ENCODE measurements at regions not wholly inside any gene's neighbourhood (a gene's known extent, or its start where the extent isn't known, plus 50 kb on each side); places are given as distances from the start of the nearest gene placed in this dataset.
"Not testable (repeated sequence)": the region's sequence is repeated elsewhere in the genome, so short reads cannot be mapped to it uniquely, and the experiment has no call there.

DNA sequence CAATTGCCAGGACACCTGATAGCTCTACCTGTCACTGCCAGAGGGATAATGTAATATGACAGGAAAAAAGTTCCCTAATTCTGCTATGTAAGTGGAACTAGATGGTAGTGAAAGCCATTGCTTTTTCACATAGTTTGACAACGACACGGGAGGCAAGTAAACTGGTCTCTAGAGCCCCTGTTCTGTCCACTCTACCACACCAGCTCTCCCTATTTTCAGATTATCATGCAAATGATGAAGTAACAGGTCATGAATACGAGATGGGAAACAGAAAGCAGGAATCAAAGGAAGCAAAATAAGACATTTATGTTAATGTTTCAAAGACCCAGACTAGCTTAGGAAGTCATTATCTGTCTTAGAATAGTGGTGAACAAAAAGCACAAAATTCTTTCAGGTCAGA lies 56.2 kb downstream of the TAF11L14 start:
- no peak for DNase-seq

DNA sequence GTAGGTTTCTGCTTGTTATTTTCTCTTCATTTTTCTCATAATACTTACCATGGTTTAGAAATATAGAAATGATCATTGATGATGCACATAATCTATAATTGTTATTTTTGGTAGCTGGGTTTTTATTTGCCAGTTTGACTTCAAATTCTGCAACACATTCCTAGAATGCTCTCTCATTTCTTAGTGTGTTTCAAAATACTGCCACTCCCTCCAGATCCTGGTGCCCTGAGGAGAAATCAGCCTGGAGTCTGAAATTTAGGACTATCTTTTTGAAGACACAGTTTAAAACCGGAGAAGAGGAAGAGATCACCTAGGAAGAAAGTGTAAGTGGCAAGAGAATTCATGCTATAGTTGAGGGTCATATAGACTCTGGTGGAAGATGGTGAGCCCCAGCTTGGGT lies 57.5 kb downstream of the TAF11L14 start:
- no peak for DNase-seq

DNA sequence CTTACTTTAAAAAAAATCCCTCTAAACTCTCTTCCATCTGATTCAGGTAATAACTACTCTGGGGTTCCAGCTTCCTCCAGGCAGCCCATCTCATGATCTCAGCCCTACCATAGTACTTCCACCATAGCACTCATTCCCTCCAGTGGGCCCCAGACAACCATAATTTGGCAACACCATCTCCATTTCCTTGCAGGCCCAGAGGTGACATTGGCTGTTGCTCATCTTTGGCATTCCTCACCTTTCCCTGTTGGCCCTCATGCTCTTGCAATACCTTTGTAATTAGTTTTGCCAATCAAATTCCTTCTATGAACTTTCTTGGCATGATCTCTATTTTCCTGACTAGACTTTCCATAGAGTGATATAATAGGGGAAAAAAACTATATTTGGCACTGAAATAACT lies 60.1 kb downstream of the TAF11L14 start:
- no peak for DNase-seq

DNA sequence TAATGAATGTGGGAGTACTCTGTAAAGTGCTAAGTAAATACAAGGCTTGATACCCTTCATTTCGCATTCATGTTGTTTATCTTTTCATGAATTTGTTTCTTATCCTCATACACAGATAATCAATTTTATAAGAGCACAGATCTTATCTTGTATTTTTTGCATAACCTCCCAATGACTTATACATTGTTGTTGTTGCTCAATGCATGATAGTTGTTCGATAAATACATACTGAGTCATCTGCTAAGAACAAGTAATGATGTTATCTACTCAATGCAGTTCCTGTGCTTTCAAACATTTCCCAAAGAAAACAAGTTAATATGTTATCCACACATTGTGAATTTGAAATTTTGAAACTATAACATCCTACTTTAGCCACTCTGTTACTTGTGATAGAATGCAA lies 60.7 kb downstream of the TAF11L14 start:
- DNase-seq: no peak

DNA sequence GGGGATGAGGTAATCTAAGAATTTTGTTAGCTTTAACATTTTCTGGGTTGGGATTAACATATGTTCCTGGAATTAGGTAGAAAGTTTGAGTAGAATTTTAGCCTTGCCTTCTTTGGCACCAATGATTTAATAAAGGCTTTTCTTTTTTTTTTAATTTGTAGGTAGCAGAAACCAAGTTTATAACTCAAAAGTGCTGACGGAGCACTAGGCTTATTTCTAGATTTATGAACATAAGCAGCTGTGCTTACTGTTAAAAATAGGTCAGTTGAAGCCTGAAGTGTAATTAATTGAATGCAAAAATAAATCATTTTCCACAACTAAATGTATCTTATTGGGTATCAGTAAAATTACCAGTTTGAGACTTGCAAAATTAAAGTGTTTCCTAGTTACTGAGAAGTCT lies 62.4 kb downstream of the TAF11L14 start:
- no peak for DNase-seq

DNA sequence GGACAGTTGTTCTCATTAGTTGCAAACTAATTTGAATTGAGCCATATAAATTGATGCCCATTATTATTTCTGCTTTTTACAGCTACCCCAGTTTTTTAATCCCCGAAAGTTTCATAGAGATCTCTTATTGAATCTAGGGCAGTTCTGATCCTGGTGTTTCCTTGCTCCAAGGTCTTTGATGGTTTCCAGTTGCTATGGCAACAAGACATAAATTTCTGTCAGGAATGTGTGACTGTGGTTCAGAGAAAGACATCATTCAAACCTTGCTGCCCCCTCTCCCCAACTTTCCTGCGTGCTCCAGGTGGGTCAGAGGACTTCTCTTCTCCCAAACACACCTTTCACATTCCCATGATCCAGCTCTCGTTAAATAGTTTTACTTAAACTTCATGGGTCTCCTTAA lies 63.4 kb downstream of the TAF11L14 start:
- no peak for DNase-seq

DNA sequence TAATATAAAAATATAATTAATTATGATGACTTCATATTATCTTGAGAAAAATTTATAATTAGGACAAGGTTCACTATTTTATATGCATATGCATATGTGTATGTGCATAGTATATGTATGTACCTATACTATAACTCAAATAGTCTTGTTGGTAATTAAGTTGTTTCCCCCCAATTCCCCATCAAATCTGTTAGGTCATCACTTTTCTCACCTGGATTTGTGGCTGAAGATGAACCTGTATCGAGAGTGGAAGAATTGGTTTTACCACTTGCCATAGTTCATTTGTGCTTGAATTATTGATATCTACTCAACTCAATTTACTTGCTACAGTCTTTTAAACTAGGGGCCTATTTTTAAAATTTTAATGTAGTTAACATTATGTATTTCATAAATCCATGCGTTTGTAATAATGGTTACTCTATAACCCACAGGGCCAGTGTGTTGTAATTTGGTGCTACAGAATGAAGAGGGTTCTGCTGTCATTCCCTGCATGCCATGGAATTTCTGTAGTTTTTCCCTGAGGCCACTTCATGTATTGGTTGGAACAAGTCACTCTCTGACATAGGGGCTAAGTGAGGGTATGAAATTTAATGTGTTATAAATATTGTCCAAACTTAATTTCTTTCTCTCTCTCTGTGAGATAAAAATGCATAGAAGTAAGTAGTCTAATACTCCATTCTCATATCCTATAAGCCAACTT lies 74.9 kb downstream of the TAF11L14 start:
- no peak for DNase-seq

DNA sequence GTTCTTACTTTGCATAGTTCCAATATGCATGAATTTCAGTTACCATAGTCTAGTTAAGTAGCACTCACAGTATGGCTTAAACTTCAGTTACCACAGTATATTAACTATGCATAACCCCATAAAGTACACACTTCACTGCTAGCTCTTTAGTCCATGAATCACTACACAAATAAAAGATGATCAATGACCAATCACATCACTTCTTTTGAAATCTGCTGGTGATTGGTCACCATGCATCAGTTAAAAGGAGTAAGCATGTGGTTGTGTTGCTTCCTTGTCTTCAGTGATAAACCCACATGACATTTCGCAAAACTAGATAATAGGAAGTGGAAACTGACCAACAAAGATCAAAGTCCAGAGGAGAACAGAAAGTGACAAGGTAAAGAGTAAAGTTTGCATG lies 79.0 kb downstream of the TAF11L14 start:
- no peak for DNase-seq

DNA sequence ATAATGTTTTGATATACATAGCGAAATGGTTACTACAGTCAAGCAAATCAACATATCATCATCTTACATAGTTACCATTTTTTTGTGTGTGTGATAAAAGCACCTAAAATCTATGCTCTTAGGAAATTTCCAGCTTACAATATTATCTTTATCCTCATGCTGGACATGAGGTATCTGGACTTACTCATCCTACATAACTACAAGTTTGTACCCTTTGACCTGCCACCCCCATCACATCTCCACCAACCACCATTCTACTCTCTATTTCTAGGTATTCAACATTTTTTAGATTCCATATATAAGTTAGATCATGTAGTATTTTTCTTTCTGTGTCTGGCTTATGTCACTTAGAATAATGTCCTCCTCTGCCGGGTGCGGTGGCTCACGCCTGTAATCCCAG lies 79.9 kb downstream of the TAF11L14 start:
- no peak for DNase-seq

DNA sequence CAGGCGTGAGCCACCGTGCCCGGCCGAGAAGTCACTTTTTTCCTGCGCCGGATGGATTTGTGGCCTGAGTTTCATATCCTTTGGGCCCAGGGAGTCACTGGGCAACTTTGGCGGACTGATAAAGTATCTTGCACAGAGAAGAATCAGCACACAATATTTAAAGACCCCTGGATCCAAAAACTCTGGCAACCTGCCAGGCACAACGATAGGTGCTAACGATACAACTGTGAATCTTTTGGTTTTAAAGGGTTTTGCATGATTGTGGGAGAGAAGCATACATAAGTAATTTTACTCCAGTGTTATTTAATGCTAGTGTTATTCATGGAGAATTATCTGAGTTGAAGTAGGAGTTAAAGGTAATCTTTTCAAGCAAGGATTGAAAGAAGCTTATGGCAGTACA lies 85.3 kb downstream of the TAF11L14 start:
- DNase-seq: no peak

DNA sequence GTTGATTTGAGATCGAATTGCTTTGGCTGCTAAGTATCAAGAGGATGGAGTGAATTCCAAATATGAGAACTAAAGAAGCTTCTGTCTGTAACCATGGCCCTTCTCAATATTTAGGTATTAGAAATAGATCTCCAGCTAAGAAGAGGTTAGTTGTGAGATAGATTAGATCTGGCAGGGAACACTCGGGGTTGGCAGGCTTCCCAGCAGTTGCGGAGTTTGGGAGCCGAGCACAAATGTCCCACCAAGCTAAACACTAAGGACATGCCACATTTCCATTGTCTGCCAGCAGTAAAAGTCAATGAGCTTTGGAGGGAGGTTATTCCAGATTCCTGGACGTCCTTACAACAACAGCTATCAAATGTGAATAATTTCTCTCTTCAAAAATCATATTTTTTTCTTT lies 85.8 kb downstream of the TAF11L14 start:
- DNase-seq: no peak

DNA sequence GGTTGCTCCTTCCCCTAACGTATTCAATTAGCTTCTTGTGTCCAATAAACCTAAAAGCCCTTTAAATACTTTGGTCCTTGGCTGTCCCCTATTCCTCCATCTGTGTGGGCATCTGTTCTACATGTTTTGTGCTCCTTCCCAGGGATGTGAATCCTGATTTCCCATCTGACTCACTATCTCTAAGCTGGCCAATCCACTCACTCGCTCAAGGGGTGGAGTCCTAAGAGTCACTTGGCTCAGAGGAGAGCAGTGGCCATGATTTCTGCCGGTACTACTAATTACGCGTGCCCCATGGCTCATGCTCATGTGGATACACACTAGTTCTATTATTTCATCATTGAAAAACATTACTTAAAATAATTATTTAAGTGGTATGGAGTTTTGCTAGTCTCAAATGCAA lies 89.6 kb downstream of the TAF11L14 start:
- DNase-seq: no peak

DNA sequence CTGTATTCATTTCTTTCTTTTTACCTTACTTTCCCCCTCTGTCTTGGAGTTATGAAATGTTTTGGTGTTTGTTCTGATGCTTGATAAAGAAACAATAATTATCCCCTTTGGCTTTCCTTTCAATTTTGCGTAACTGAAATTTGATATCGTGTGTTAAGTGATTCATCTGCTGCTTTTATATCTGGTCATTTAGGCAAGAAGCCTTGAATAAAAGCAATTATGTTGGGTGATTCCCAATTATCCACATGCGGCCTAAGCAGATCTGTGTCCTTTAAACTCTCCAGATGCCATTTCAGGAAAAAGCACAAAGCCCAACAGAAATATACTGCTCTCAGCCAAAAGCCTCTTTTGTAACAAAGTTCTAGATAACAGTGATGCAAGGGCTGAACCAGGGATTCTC lies 92.8 kb downstream of the TAF11L14 start:
- no peak for DNase-seq

DNA sequence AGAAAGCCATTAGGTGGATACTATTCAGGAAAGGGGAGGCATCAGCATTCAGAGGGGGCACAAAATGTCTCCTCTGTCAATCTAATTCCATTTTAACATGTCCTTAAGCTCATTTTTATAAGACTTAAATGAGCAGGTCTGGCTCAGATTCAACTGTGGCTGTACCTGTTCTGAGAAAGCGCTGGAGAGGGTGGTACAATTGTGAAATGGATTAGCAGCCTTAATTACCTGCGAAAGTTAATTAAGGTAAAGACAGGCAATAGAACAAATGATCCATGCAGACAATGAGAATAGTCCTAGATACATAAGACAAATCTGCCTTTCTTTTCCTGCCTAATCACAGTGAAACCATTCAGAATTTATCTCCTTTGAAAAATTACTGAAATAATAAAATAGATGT lies 96.2 kb downstream of the TAF11L14 start:
- DNase-seq: no peak

DNA sequence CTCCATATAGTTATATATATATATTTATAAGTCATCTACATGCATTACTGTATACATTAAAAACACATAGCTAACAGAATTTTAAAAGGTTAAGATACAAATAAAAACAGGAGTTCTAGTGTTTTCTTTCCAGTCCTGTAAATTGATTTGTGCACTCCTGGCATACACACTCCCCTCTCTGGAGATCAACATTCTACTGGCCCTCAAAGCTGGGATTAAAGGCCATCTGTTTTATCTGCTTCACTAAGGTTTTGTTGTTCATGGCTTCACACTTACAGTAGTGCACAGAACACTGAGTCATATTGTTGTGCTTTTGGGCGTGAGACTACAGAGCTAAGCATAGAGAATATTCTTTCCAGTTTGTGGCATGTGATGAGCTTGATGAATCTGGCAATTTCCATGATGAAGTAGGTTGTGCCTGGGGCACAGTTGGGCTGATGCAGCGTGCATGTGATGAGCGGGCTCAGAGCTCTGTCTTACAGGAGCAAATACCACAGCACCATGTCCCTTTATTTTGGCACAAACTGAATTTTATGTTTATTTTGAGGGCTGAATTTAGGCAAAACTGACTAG lies 98.2 kb downstream of the TAF11L14 start:
- no peak for DNase-seq

DNA sequence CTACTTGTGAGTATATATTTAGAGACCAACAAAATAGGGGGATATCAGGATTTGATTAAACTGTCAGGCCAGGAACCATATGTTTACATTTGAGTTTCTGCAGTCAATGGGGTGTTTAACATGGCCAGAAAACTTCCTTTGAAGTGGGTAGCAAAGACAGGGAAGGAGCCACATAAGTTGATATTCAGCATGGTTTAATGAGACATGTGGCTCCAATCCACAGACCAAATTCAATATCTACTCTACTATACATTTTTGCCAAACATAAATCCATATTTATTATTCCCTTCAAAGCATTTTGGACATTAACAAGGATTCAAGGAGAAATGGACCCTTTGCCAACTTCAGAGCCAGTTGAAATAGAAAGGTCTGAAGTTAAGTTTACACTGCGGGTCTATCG lies 99.8 kb downstream of the TAF11L14 start:
- no peak for DNase-seq

DNA sequence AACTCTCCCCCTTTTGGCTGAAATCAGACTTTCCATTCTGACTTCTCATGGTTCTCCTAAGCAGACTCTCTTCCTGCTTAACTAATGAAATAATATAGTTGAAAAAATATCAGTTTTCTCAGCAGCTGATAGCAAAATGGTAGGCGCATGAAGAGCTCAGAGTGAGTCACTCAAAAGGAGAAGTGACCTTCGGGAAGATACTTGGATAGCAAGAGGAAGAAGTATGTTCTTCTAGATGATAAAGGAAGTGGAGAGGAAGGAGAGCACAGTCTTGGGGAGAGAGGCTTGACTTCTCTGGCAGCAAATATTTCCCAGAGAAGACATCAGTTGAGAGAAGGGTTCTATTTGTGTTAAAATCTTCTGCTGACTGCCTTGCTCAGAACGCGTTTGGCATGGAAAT lies 101.5 kb downstream of the TAF11L14 start:
- no peak for DNase-seq

DNA sequence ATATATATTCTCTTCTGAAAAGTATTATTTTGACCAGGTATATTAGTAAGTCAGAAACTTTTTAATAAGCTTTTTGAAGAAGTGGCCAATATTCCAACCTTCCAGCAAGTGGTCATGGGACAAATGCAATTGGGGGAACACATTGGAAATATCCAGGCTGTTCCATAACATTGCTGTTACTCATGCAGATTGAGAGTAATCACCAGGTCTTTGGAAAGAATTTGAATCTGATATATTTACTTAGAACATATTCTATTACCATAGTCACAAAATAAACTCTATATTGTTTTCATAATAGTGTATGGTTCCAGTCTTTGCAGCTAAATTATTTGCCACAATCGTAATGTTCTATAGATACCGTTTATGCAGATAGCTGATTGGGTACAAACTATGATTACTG lies 102.8 kb downstream of the TAF11L14 start:
- no peak for DNase-seq

DNA sequence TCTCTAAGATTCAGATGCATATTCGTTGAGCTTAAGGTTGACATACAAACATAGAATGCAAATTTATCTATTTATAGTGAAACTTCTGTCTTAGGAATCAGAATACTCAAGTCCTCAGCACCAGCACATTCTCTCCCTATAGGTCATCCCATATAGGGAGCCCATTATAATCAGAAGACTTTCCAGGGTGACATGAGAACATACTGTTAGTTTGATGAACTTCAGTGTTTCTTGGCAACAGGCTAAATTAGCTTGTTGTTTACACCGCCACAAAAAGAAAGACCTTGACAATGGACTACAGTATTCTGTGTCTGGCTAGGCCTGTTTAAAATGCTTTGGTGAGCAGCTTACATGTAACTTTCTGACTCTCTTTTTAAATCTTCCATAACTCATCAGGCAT lies 104.2 kb downstream of the TAF11L14 start:
- no peak for DNase-seq

DNA sequence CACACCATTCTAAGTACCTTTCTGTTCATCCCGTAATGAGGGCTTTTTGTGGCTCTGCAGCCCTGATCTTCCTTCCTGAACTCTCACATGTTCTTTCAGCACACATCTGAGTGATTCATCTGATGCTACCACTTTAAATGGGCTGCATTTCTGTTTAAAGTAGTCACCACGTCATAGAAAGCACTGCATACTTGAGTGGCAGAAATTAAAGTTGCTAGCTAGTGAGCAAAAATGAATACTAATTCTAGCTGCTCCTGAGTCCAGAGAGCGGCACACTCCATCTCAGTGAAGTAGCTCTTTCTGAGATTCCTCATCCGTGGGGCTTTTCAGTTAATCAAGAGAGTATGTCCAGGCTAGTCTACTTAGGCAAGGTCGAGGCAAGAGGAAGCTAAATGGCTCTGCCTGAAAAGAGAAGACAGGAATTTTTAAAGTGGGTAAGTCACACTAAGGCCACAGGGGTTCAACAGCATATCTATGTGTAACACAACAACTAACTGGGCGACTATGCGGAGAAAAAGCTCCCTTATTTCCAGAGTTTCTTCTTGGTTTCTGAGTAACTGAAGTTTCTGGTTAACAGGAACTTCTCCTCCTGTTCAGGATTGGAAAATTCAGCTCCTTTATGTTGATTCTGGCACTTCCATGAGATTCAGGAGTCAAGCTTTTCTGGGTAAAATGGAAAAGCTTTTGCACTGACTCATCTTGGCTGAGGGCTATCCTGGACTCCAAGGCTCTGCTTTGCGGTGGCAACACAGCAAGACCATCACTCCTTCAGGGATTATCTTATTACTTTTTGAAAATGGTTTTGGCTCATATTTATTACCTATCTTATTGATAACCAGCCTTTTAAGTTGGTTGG lies 109.5 kb downstream of the TAF11L14 start:
- no peak for DNase-seq

DNA sequence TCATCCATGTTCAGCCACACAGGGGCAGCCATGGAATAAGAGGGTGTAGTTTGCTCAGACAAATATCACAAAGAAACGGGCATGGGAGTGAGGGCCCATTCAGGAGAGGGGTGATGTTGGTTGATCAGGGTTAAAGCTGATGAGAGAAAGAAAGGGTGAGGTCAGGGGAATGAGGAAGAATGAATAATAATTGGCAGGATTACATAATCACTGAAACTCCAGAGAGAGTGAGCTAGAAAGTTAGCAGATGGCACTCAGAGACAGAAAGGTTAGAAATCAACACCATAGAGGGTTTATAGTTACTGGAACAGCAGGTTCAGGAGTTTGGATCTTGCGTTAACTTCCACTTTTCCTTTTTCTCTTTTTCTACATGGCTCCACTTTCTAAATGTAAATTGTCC lies 113.9 kb downstream of the TAF11L14 start:
- no peak for DNase-seq

DNA sequence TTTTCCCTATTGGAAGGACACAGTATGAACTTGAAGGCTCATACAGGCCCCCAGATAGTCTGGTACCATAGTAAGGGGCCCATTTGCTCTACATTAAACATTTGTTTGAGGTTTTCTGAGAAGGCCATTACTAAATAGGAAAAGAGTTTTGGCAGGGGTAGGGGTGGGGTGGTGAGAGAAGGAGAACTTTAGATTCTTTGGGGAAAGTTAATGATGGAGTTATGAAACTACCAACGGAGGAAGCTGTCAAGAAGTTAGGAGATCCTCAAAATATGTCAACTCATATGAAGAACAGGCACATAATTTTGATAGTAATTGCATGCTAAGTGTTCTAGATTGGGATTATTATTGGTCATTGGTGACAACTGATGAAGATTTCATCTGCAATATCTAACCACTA lies 114.7 kb downstream of the TAF11L14 start:
- DNase-seq: no peak

DNA sequence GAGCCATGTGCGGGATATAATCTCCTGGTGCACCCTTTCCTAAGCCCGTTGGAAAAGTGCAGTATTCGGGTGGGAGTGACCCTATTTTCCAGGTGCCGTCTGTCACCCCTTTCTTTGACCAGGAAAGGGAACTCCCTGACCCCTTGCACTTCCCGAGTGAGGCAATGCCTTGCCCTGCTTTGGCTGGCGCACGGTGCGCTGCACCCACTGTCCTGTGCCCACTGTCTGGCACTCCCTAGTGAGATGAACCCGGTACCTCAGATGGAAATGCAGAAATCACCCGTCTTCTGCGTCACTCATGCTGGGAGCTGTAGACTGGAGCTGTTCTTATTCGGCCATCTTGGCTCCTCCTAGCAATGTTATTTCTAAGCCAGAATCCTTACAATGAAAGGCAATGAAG lies 121.1 kb downstream of the TAF11L14 start:
- not testable (repeated sequence) for DNase-seq

DNA sequence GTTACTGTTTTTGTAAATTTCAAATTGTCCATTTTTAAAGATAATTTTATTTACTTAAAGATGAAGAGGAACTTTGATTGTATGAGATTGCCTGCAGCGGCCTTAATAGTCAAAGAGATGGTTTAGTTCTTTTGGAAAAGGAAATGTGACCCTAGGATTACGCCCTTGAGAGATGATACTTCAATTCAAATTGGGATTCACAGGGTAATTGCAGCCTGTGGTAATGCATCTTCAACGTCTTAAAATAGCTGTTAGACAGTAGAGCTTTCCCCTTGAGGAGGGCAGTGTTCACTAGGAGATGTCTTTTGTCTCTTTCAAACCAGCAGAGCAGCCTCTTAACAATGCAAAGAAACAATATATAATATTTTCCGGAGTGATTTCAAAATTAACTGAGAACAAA lies 127.1 kb downstream of the TAF11L14 start:
- DNase-seq: no peak

All from effector CD8-positive, alpha-beta T cell (primary cell).